ENCODE measurements at regions not wholly inside any gene's neighbourhood (a gene's known extent, or its start where the extent isn't known, plus 50 kb on each side); places are given as distances from the start of the nearest gene placed in this dataset.

- Histone ChIP-seq H3K4me3 (no peak overlapping the region), H3K36me3 (no peaks in the 10 kb centered on the region), H3K9me3 (no peaks in the 10 kb centered on the region), H3K4me1 (no peaks in the 10 kb centered on the region), H3K27ac (no peak overlapping the region), H3K27me3 (no peaks in the 10 kb centered on the region)
- no peak for TF ChIP-seq CTCF (IDR thresholded peaks at IDR 0.05)
- no peak for TF ChIP-seq EP300 (IDR thresholded peaks at IDR 0.05)
- TF ChIP-seq POLR2AphosphoS5 (IDR thresholded peaks at IDR 0.05), result no peak
- TF ChIP-seq POLR2A (IDR thresholded peaks at IDR 0.05), result no peak
- intact Hi-C loops (cut with DNase I), result no loop called here
- 52 to 81% methylated on average over 3 of the region's 3 CpGs for WGBS, 2 donors
- no peak for DNase-seq
These were observed 164.5 kb upstream of the NFIB start for GRCh38 chr9:14478175-14479162.

- no peak for DNase-seq
- Histone ChIP-seq H3K4me3 (no peak overlapping the region), H3K9me3 (no peaks in the 10 kb centered on the region), H3K4me1 (no peaks in the 10 kb centered on the region), H3K36me3 (no peaks in the 10 kb centered on the region), H3K27ac (no peak overlapping the region), H3K27me3 (no peaks in the 10 kb centered on the region)
- no peak for TF ChIP-seq POLR2AphosphoS5 (IDR thresholded peaks at IDR 0.05)
- TF ChIP-seq EP300 (IDR thresholded peaks at IDR 0.05), result no peak
- no peak for TF ChIP-seq POLR2A (IDR thresholded peaks at IDR 0.05)
- TF ChIP-seq CTCF (IDR thresholded peaks at IDR 0.05), result no peak
- intact Hi-C loops (cut with DNase I), result no loop called here
- 79 to 84% methylated on average over 4 of the region's 4 CpGs for WGBS, 2 donors
These were observed 157.1 kb upstream of the NFIB start for GRCh38 chr9:14471041-14471440.

GRCh38 chr9:14467675-14468374 lies 153.9 kb upstream of the NFIB start:
- no peak overlapping the region for H3K27ac ChIP-seq
- H3K9me3 ChIP-seq, result no peaks in the 10 kb centered on the region
- H3K4me3 ChIP-seq, result no peak overlapping the region
- no peaks in the 10 kb centered on the region for H3K36me3 ChIP-seq
- intact Hi-C loops (cut with DNase I), result loop anchor here (10.0 kb wide), 1 partner anchor 287 kb away; no protein-coding TSS in a partner anchor
- no peaks in the 10 kb centered on the region for H3K27me3 ChIP-seq
- TF ChIP-seq EP300 (IDR thresholded peaks at IDR 0.05) (no peak), POLR2A (IDR thresholded peaks at IDR 0.05) (no peak), POLR2AphosphoS5 (IDR thresholded peaks at IDR 0.05) (no peak), CTCF (IDR thresholded peaks at IDR 0.05) (no peak)
- 81 to 91% methylated on average over 3 of the region's 3 CpGs for WGBS, 2 donors
- no peaks in the 10 kb centered on the region for H3K4me1 ChIP-seq
- no peak for DNase-seq

- intact Hi-C loops (cut with DNase I), result loop anchor here (10.0 kb wide), 1 partner anchor 288 kb away; no protein-coding TSS in a partner anchor
- Histone ChIP-seq H3K27me3 (no peaks in the 10 kb centered on the region), H3K27ac (no peak overlapping the region), H3K36me3 (no peaks in the 10 kb centered on the region), H3K4me1 (no peaks in the 10 kb centered on the region), H3K9me3 (no peaks in the 10 kb centered on the region), H3K4me3 (no peak overlapping the region)
- 79 to 86% methylated on average over 4 of the region's 4 CpGs for WGBS, 2 donors
- no peak for DNase-seq
- TF ChIP-seq CTCF (IDR thresholded peaks at IDR 0.05), result no peak
- TF ChIP-seq POLR2A (IDR thresholded peaks at IDR 0.05), result no peak
- TF ChIP-seq POLR2AphosphoS5 (IDR thresholded peaks at IDR 0.05), result no peak
- no peak for TF ChIP-seq EP300 (IDR thresholded peaks at IDR 0.05)
These were observed 152.9 kb upstream of the NFIB start for GRCh38 chr9:14466828-14467227.
